ENCODE measurements at regions not wholly inside any gene's neighbourhood (a gene's known extent, or its start where the extent isn't known, plus 50 kb on each side); places are given as distances from the start of the nearest gene placed in this dataset.

DNA sequence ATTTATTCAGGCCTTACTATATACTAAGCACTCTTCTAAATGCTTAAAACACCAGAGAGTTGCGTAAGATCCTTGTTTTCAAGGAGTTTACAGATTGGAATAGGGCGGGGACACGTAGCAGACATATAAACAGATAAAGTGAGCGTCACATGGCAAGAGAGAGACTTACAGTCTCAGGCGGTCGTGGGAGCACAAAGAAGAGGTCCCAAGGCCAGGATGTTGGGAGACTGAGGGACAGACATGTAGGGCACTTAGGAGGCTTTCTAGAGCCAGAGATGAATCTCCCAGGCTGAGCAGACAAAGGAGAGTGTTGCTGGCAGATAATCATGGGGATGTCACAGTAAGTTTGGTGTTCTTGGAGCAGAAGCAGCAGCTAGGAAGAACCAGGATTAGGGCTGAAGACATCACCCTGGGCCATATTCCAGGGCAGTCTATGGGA is 119.1 kb upstream of the ANKFN1 start:
- POLR2A ChIA-PET (ENCODE audit: partially characterized antibody) = no interaction called here
- H3K23ac ChIP-seq (ENCODE audit: insufficient read length) = no peak overlapping the region
- H4K91ac ChIP-seq (replicated peaks; ENCODE audit: insufficient read length, low read length) = no peak overlapping the region
- H2AFZ ChIP-seq (ENCODE audit: low read length) = no peak overlapping the region
- H3K56ac ChIP-seq (replicated peaks; ENCODE audit: insufficient read length, low read depth, low read length) = no peak overlapping the region
- H2BK5ac ChIP-seq (ENCODE audit: low read depth, low read length) = no peak overlapping the region
- no peak overlapping the region for H3K9ac ChIP-seq (replicated peaks in 1 of 4; ENCODE audit: extremely low read depth in 1 of 4, low read depth in 3 of 4, low read length in 3 of 4)
- H2BK12ac ChIP-seq (ENCODE audit: low read depth, low read length) = no peak overlapping the region
- DNase-seq (ENCODE audit: low read depth in 1 of 2, low spot score in 2 of 2) = no peak
- H3K27ac ChIP-seq (ENCODE audit: low read depth, low read length) = no peak overlapping the region
- no peaks in the 10 kb centered on the region for H4K20me1 ChIP-seq (replicated peaks in 1 of 2; ENCODE audit: control insufficient read depth in 1 of 2, insufficient read depth in 2 of 2, low read length in 2 of 2)
- TF ChIP-seq, protein P1, sequence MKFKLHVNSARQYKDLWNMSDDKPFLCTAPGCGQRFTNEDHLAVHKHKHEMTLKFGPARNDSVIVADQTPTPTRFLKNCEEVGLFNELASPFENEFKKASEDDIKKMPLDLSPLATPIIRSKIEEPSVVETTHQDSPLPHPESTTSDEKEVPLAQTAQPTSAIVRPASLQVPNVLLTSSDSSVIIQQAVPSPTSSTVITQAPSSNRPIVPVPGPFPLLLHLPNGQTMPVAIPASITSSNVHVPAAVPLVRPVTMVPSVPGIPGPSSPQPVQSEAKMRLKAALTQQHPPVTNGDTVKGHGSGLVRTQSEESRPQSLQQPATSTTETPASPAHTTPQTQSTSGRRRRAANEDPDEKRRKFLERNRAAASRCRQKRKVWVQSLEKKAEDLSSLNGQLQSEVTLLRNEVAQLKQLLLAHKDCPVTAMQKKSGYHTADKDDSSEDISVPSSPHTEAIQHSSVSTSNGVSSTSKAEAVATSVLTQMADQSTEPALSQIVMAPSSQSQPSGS (IDR thresholded peaks at IDR 0.05; ENCODE audit: low read length) = no peak
- TF ChIP-seq CREB1 (IDR thresholded peaks at IDR 0.05) = no peak
- TF ChIP-seq RBBP5 (IDR thresholded peaks at IDR 0.05; ENCODE audit: borderline replicate concordance, low read depth, low read length) = no peak
- TF ChIP-seq SP4 (IDR thresholded peaks at IDR 0.05; ENCODE audit: low read length) = no peak
- TF ChIP-seq TCF12 (IDR thresholded peaks at IDR 0.05; ENCODE audit: low read depth, low read length) = no peak
- no peaks in the 10 kb centered on the region for H3K79me1 ChIP-seq (ENCODE audit: low read depth, low read length)
- no peak overlapping the region for H2BK120ac ChIP-seq (replicated peaks; ENCODE audit: low read depth, low read length)
- no peak overlapping the region for H3K4ac ChIP-seq (replicated peaks; ENCODE audit: insufficient read length, low read depth, low read length)
- 85% methylated on average over 6 of the region's 6 CpGs; no CpG with 5 or more reads in 1 of the 2 experiments for WGBS, 2 experiments (ENCODE audit: extremely low coverage in 1 of 2, insufficient coverage in 1 of 2, insufficient read length in 1 of 2, insufficient replicate concordance in 2 of 2, low coverage in 1 of 2, low lambda C conversion rate in 2 of 2, missing lambda C conversion rate in 1 of 2)
- no peaks in the 10 kb centered on the region for H3K4me1 ChIP-seq (replicated peaks in 1 of 4; ENCODE audit: control insufficient read depth in 3 of 4, insufficient read depth in 4 of 4, low read length in 3 of 4)
- H3K4me3 ChIP-seq (ENCODE audit: extremely low read depth in 1 of 4, insufficient read depth in 2 of 4, low read depth in 3 of 4, low read length in 4 of 4) = no peak overlapping the region
- H3K18ac ChIP-seq (ENCODE audit: extremely low read depth, low read length) = no peak overlapping the region
- H3K36me3 ChIP-seq (ENCODE audit: control insufficient read depth in 2 of 4, insufficient read depth in 4 of 4, low read length in 3 of 4) = no peaks in the 10 kb centered on the region
- no peaks in the 10 kb centered on the region for H3K27me3 ChIP-seq (replicated peaks in 1 of 4; ENCODE audit: control insufficient read depth in 3 of 4, extremely low read depth in 1 of 4, insufficient read depth in 3 of 4, low read length in 3 of 4)
- H3K14ac ChIP-seq (ENCODE audit: insufficient read length) = no peak overlapping the region
- H3K23me2 ChIP-seq (ENCODE audit: low read depth, low read length) = no peaks in the 10 kb centered on the region
- no peak overlapping the region for H4K5ac ChIP-seq (ENCODE audit: insufficient read length, low read depth, low read length)
- no peaks in the 10 kb centered on the region for H3K9me3 ChIP-seq (ENCODE audit: insufficient read depth in 2 of 2, low read depth in 1 of 2, low read length in 1 of 2)
- H2AK5ac ChIP-seq (ENCODE audit: low read depth, low read length) = no peak overlapping the region
- CTCF ChIA-PET (ENCODE audit: partially characterized antibody) = interaction anchor here (1.5 kb wide), 1 partner anchor 27 kb away, joined by 3 read pairs; no protein-coding TSS in a partner anchor
- no peak overlapping the region for H3K4me2 ChIP-seq (ENCODE audit: insufficient read depth in 1 of 2, low read depth in 2 of 2, low read length in 2 of 2)
- no peak overlapping the region for H2BK20ac ChIP-seq (ENCODE audit: low read length)
- H3K79me2 ChIP-seq (ENCODE audit: control insufficient read depth in 1 of 2, insufficient read depth in 2 of 2, low read length in 2 of 2) = no peaks in the 10 kb centered on the region
- FAIRE-seq = no peak
- no peak overlapping the region; the same call in 1 of the 2 replicates for H4K8ac ChIP-seq (ENCODE audit: extremely low read depth, insufficient read depth, low read length)
- H2BK15ac ChIP-seq (ENCODE audit: low read length) = no peak overlapping the region
